ENCODE measurements at regions not wholly inside any gene's neighbourhood (a gene's known extent, or its start where the extent isn't known, plus 50 kb on each side); places are given as distances from the start of the nearest gene placed in this dataset.
"Not testable (repeated sequence)": the region's sequence is repeated elsewhere in the genome, so short reads cannot be mapped to it uniquely, and the experiment has no call there.

DNA sequence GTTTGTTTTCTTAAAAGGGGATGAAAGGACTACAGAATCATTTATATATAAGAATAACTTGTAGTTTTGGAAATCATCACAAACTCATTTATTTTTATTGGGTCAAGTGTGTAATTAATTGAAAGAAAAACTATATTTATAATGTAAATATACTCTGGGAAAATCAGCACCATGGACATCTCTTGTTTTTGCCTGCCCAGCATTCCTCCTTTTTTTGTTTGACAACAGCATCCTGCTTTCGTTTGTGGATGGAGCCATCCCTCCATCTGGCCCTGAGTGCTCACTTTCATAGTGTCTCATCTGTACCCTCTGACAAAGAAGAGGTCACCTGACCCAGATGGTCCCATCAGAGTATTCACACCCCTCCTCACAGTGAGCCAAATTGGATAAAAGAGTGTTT, 308.2 kb upstream of the HTR1E start:
- TF ChIP-seq, protein P1, sequence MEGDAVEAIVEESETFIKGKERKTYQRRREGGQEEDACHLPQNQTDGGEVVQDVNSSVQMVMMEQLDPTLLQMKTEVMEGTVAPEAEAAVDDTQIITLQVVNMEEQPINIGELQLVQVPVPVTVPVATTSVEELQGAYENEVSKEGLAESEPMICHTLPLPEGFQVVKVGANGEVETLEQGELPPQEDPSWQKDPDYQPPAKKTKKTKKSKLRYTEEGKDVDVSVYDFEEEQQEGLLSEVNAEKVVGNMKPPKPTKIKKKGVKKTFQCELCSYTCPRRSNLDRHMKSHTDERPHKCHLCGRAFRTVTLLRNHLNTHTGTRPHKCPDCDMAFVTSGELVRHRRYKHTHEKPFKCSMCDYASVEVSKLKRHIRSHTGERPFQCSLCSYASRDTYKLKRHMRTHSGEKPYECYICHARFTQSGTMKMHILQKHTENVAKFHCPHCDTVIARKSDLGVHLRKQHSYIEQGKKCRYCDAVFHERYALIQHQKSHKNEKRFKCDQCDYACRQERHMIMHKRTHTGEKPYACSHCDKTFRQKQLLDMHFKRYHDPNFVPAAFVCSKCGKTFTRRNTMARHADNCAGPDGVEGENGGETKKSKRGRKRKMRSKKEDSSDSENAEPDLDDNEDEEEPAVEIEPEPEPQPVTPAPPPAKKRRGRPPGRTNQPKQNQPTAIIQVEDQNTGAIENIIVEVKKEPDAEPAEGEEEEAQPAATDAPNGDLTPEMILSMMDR (IDR thresholded peaks at IDR 0.05), result no peak
- intact Hi-C loops (cut with DNase I), result no loop called here
- H3K9me3 ChIP-seq, result no peaks in the 10 kb centered on the region
- ATAC-seq (no peak), DNase-seq (no peak)
- no peak overlapping the region for H3K4me3 ChIP-seq
- no peak overlapping the region for H3K27ac ChIP-seq
- no peaks in the 10 kb centered on the region for H3K4me1 ChIP-seq
- no peaks in the 10 kb centered on the region for H3K27me3 ChIP-seq
- no peaks in the 10 kb centered on the region for H3K36me3 ChIP-seq

DNA sequence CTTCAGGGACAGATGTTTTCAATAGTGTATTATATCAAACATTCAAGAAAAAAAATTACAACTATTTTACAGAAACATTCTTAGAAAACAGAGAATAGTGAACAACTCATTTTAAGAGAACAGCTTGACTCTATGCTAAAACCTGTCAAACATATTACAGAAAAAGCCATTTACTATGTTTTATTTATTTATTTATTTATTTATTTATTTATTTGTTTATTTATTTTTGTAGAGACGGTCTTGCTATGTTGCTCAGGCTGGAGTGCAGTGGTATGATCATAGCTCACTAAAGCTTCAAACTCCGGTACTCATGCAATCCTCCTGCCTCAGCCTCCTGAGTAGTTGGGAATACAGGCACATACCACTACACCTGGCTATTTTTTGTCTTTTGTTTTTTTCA, 317.9 kb upstream of the HTR1E start:
- intact Hi-C loops (cut with DNase I), result no loop called here
- Histone ChIP-seq H3K9me3 (no peaks in the 10 kb centered on the region), H3K4me1 (no peaks in the 10 kb centered on the region), H3K4me3 (no peak overlapping the region), H3K27me3 (no peaks in the 10 kb centered on the region), H3K27ac (no peak overlapping the region), H3K36me3 (no peaks in the 10 kb centered on the region)
- ATAC-seq (no peak), DNase-seq (no peak)
- TF ChIP-seq, protein P1 (IDR thresholded peaks at IDR 0.05), result no peak

DNA sequence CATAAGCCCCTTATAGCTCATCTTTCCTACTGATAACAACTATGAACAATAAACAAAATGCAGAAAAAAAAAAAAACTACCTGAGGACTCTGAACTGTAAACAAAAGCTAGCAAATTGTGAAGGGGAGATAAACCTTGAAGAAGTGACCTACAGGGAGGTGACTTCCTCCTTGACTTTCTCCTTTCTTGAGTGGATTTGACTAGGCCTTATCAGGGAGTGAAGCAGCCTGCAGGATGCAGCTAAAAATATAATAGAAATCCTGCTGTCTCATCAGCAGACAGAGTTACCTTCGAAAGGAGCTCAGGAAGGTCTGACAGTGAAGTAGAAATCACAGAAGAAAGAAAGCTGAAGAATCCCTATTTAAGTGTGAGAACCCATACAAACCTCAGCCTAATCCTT, 322.0 kb upstream of the HTR1E start:
- no peak overlapping the region for H3K27ac ChIP-seq
- no peak for ATAC-seq
- intact Hi-C loops (cut with DNase I), result no loop called here

DNA sequence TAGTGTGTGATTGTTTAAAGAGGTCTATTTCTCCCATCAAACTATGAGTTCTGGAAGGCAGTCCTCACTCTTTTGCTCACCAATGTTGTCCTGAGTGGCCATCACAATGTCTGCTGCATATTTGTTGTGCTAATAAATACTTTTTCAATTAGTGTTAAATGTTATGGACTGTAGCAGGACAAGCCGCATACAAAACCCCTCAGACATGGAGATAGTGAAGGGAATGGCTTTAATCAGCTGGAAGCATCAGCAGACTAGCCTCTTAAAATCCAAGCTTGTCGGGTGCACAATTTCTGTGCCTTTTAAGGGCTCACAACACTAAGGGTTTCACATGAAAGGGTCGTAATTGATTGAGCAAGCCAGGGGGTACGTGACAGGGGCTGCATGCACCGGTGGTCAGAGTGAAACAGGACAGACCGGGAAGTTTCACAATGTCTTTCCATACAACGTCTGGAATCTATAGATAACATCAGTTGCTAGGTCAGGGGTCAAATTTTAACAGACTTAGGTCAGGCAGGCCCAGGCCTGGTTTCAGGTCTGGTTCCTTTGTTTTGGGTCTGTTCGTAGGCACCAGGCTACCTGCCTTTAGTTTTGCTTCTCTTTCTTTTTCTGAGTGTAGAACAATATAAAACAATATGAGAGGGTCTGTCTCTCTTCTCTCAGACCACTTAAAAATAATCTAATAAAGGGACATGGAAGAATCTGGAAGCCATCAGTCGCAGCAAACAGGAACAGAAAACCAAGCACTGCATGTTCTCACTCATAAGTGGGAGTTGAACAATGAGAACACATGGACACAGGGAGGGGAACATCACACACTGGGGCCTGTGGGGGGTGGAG, 327.6 kb upstream of the HTR1E start:
- no peaks in the 10 kb centered on the region for H3K27me3 ChIP-seq
- no peak for ATAC-seq
- no peaks in the 10 kb centered on the region for H3K9me3 ChIP-seq
- TF ChIP-seq, protein P1 (IDR thresholded peaks at IDR 0.05), result no peak
- H3K4me3 ChIP-seq, result no peak overlapping the region
- DNase-seq, result no peak
- no peaks in the 10 kb centered on the region for H3K4me1 ChIP-seq
- H3K27ac ChIP-seq, result no peak overlapping the region
- intact Hi-C loops (cut with DNase I), result no loop called here
- no peaks in the 10 kb centered on the region for H3K36me3 ChIP-seq

More for the DNA sequence above, 322.0 kb upstream of the HTR1E start:
- Histone ChIP-seq H3K4me3 (no peak overlapping the region), H3K4me1 (no peaks in the 10 kb centered on the region), H3K27me3 (no peaks in the 10 kb centered on the region), H3K36me3 (no peaks in the 10 kb centered on the region), H3K9me3 (no peaks in the 10 kb centered on the region)
- TF ChIP-seq, protein P1 (IDR thresholded peaks at IDR 0.05), result no peak
- DNase-seq, result no peak

DNA sequence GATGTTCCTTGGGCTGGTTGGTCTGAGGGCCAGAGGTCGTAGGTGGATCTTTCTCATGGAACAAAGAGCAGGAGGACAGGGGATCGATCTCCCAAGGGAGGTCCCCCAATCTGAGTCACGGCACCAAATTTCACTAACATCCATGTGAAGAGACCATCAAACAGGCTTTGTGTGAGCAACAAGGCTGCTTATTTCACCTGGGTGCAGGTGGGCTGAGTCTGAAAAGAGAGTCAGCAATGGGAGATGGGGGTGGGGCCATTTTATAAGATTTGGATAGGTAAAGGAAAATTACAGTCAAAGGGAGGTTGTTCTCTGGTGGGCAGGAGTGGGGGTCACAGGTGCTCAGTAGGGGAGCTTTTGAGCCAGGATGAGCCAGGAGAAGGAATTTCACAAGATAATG, 334.0 kb upstream of the HTR1E start:
- H3K9me3 ChIP-seq; DNase-seq; intact Hi-C loops (cut with DNase I); H3K4me3 ChIP-seq; H3K4me1 ChIP-seq; H3K27me3 ChIP-seq; H3K27ac ChIP-seq; H3K36me3 ChIP-seq; ATAC-seq: not testable (repeated sequence)

- H3K4me3 ChIP-seq; H3K27ac ChIP-seq; H3K36me3 ChIP-seq; H3K27me3 ChIP-seq; H3K9me3 ChIP-seq; DNase-seq; intact Hi-C loops (cut with DNase I); ATAC-seq; H3K4me1 ChIP-seq: not testable (repeated sequence)
Observed at GRCh38 chr6:86602093-86602492, 335.2 kb upstream of the HTR1E start.

DNA sequence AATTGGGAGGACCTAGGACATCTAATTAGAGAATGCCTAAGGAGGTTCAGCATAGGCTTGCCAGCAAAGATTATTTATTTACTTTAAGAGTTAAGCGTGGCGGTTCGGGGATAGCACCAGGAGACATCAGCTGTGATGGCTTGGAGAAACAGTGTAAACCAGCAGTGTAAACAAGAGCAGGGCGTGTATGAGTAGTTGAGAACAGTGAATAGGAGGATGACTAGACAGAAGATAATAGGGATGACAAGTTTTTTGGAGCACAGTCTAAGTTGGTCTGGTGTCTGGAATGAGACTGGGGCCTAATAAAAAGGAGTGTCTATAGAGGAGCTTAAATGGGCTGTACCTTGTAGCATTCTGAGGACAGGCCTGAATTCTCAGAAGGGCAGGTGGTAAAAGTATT, 338.4 kb upstream of the HTR1E start:
- DNase-seq; H3K27ac ChIP-seq; H3K27me3 ChIP-seq; H3K4me3 ChIP-seq; H3K36me3 ChIP-seq; ATAC-seq; H3K9me3 ChIP-seq; intact Hi-C loops (cut with DNase I); H3K4me1 ChIP-seq: not testable (repeated sequence)
